CD14-positive monocyte (primary cell): ENCODE measurements at regions not wholly inside any gene's neighbourhood (a gene's known extent, or its start where the extent isn't known, plus 50 kb on each side); places are given as distances from the start of the nearest gene placed in this dataset.

ENCODE experiments used
- DNase-seq, 3 donors: peaks; one replicate each; pipeline ENCODE4 v3.0.0-alpha.2; 2011 to 2022
- H2AFZ ChIP-seq: 2 replicates; pipeline ENCODE4 v1.6.0; 2012; ENCODE audit warnings: mild to moderate bottlenecking, low read depth, low read length, inconsistent platforms; ENCODE audit not compliant: insufficient read depth, poor library complexity, severe bottlenecking
- H3K27ac ChIP-seq, 2 donors: 1 replicate in 1 of 2; 2 replicates in 1 of 2; pipeline ENCODE4 v1.5.1; 2012 to 2013; ENCODE audit warnings: low read length in 2 of 2, control low read depth in 1 of 2, inconsistent platforms in 1 of 2, low read depth in 1 of 2, mild to moderate bottlenecking in 1 of 2
- H3K27me3 ChIP-seq, 2 donors: one replicate each; pipeline versions ENCODE4 v1.6.0 to v1.6.1; 2011 to 2013; ENCODE audit warnings: low read length in 2 of 2; ENCODE audit not compliant: control insufficient read depth in 2 of 2, insufficient read depth in 2 of 2
- H3K36me3 ChIP-seq, 2 donors: replicated peaks in 1 of 2; 1 replicate in 1 of 2; 2 replicates in 1 of 2; pipeline versions ENCODE4 v1.5.1 to v1.6.1; 2012 to 2013; ENCODE audit warnings: low read length in 2 of 2, control low read depth in 1 of 2, inconsistent platforms in 1 of 2, mild to moderate bottlenecking in 1 of 2; ENCODE audit not compliant: insufficient read depth in 2 of 2, control insufficient read depth in 1 of 2
- H3K4me1 ChIP-seq, 2 donors: 1 replicate in 1 of 2; 2 replicates in 1 of 2; pipeline versions ENCODE4 v1.5.1 to v1.6.1; 2012 to 2013; ENCODE audit warnings: low read length in 2 of 2, control low read depth in 1 of 2, inconsistent platforms in 1 of 2, mild to moderate bottlenecking in 1 of 2, moderate library complexity in 1 of 2; ENCODE audit not compliant: insufficient read depth in 2 of 2, control insufficient read depth in 1 of 2
- H3K4me2 ChIP-seq: replicated peaks from 2 replicates; pipeline ENCODE3; 2012; ENCODE audit warnings: low read length, moderate library complexity, mild to moderate bottlenecking; ENCODE audit not compliant: poor library complexity, severe bottlenecking; ENCODE audit errors: extremely low read depth
- H3K4me3 ChIP-seq, 3 experiments: fragments of 200-600 bp in 1 of 3; sonication (generic) in 1 of 3; replicated peaks in 1 of 3; 1 replicate in 2 of 3; 2 replicates in 1 of 3; pipeline ENCODE4 v1.5.1; 2011 to 2013; ENCODE audit warnings: low read length in 3 of 3, mild to moderate bottlenecking in 3 of 3, control low read depth in 2 of 3, low read depth in 2 of 3, inconsistent platforms in 1 of 3, moderate library complexity in 1 of 3
- H3K79me2 ChIP-seq: 2 replicates; pipeline ENCODE4 v1.6.0; 2012; ENCODE audit warnings: mild to moderate bottlenecking, control low read depth, inconsistent platforms, low read length, moderate library complexity; ENCODE audit not compliant: insufficient read depth
- H3K9ac ChIP-seq: 2 replicates; pipeline ENCODE4 v1.6.0; 2017; ENCODE audit warnings: low read length, mild to moderate bottlenecking; ENCODE audit not compliant: insufficient read depth, poor library complexity, severe bottlenecking
- H3K9me3 ChIP-seq, 2 donors: replicated peaks in 1 of 2; 1 replicate in 1 of 2; 2 replicates in 1 of 2; pipeline versions ENCODE4 v1.5.1 to v1.6.1; 2012 to 2013; ENCODE audit warnings: low read length in 2 of 2, control low read depth in 1 of 2; ENCODE audit not compliant: control insufficient read depth in 1 of 2, insufficient read depth in 1 of 2
- H4K20me1 ChIP-seq: 2 replicates; pipeline ENCODE4 v1.6.0; 2012; ENCODE audit warnings: mild to moderate bottlenecking, low read length, control low read depth, moderate library complexity; ENCODE audit not compliant: insufficient read depth
- H3K27ac Mint-ChIP-seq, 7 donors: one replicate each; pipeline ENCODE4 v1.8.0; 2020; ENCODE audit warnings: mild to moderate bottlenecking in 7 of 7, mixed read lengths in 7 of 7, moderate library complexity in 6 of 7, inconsistent platforms in 2 of 7
- H3K27me3 Mint-ChIP-seq, 3 donors: one replicate each; pipeline ENCODE4 v1.8.0; 2021 to 2022; ENCODE audit warnings: low read depth in 3 of 3, mild to moderate bottlenecking in 3 of 3, mixed read lengths in 3 of 3, moderate library complexity in 3 of 3, inconsistent platforms in 1 of 3
- H3K36me3 Mint-ChIP-seq, 2 donors: one replicate each; pipeline ENCODE4 v1.8.0; 2020; ENCODE audit warnings: mixed read lengths in 2 of 2, inconsistent platforms in 1 of 2, mild to moderate bottlenecking in 1 of 2
- H3K4me1 Mint-ChIP-seq: one replicate; pipeline ENCODE4 v1.8.0; 2020; ENCODE audit warnings: mild to moderate bottlenecking, mixed read lengths
- H3K4me3 Mint-ChIP-seq, 2 donors: one replicate each; pipeline ENCODE4 v1.8.0; 2020; ENCODE audit warnings: mild to moderate bottlenecking in 2 of 2, mixed read lengths in 2 of 2, moderate library complexity in 1 of 2
- H3K9me3 Mint-ChIP-seq, 7 donors: one replicate each; pipeline ENCODE4 v1.8.0; 2020 to 2022; ENCODE audit warnings: mixed read lengths in 7 of 7, mild to moderate bottlenecking in 6 of 7, moderate library complexity in 6 of 7, inconsistent platforms in 2 of 7
- WGBS: methylation state at CpG from one replicate; pipeline ENCODE4 v1.1.5; 2013; ENCODE audit warnings: missing lambda C conversion rate; ENCODE audit not compliant: insufficient coverage; 5-methylcytosine and 5-hydroxymethylcytosine counted together
- intact Hi-C, 2 donors: fragments of 100-400 bp; cut with micrococcal nuclease; formaldehyde crosslinking; loops; one replicate each; pipeline versions ENCODE4 v1.15.0 to v1.15.1; 2023
- TF ChIP-seq, protein P1 (sequence below): fragments of 200-600 bp; IDR thresholded peaks from one replicate; pipeline ENCODE4 v1.8.0; 2022; ENCODE audit warnings: antibody characterized with exemption, mild to moderate bottlenecking

DNA sequence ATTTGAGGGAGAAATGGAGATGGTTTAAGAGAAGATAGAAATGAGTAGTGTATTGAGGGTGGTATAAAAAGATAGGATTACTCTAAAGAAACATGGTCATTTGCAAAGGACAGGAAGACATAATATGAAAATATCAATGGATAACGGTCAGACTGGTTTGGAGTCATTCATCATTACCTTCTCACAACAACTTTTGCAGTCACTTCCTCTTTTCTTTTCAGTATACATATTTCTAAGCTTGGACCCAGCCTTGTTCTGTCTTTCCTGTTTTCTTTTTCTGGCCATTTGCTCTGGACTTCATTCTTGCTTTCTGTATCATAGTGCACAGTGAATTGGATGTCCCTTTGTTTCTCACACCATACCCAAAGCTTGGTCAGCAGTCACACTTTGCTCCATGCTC lies 966.5 kb upstream of the TYRP1 start:
- Histone ChIP-seq H4K20me1 (no peaks in the 10 kb centered on the region), H2AFZ (no peak overlapping the region), H3K4me3 (no peak overlapping the region), H3K79me2 (no peaks in the 10 kb centered on the region), H3K4me1 (no peaks in the 10 kb centered on the region), H3K27me3 (no peaks in the 10 kb centered on the region), H3K36me3 (no peaks in the 10 kb centered on the region), H3K9ac (no peak overlapping the region), H3K4me2 (no peak overlapping the region), H3K9me3 (peaks cover 0 to 2% of the 10 kb centered on the region in 2 donors), H3K27ac (no peak overlapping the region)
- Mint-ChIP-seq H3K36me3 (no peaks in the 10 kb centered on the region), H3K4me1 (no peaks in the 10 kb centered on the region), H3K4me3 (no peak overlapping the region), H3K27me3 (no peaks in the 10 kb centered on the region), H3K9me3 (peaks cover 0 to 5% (median 2%) of the 10 kb centered on the region in 7 donors), H3K27ac (no peak overlapping the region)
- DNase-seq = no peak
- TF ChIP-seq, protein P1, sequence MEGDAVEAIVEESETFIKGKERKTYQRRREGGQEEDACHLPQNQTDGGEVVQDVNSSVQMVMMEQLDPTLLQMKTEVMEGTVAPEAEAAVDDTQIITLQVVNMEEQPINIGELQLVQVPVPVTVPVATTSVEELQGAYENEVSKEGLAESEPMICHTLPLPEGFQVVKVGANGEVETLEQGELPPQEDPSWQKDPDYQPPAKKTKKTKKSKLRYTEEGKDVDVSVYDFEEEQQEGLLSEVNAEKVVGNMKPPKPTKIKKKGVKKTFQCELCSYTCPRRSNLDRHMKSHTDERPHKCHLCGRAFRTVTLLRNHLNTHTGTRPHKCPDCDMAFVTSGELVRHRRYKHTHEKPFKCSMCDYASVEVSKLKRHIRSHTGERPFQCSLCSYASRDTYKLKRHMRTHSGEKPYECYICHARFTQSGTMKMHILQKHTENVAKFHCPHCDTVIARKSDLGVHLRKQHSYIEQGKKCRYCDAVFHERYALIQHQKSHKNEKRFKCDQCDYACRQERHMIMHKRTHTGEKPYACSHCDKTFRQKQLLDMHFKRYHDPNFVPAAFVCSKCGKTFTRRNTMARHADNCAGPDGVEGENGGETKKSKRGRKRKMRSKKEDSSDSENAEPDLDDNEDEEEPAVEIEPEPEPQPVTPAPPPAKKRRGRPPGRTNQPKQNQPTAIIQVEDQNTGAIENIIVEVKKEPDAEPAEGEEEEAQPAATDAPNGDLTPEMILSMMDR = no peak
- intact Hi-C loops = no loop called here
- no CpG with 5 or more reads among the region's 1 CpG for WGBS

DNA sequence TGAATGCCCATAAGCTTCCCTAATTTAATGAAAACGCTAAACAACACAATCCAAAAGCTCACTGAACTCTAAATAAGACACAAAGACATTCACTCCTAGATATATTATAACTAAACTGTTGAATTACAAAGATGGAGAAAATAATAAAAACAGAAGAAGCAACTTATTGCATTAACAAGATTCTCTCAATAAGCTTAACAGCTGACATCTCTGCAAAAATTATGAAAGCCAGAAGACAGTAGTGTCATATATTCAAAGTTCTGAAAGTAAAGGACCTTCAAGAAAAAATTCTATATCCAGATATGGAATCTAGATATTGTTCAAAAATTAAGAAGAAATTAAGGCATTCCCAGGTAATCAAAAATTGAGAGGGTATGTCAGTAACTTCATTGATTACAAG lies 957.8 kb upstream of the TYRP1 start:
- H3K4me1 ChIP-seq = no peaks in the 10 kb centered on the region

More for the DNA sequence above, 957.8 kb upstream of the TYRP1 start:
- Histone ChIP-seq H3K27me3 (no peaks in the 10 kb centered on the region), H3K4me3 (no peak overlapping the region), H3K9ac (no peak overlapping the region), H3K36me3 (no peaks in the 10 kb centered on the region), H4K20me1 (no peaks in the 10 kb centered on the region), H3K4me2 (no peak overlapping the region), H2AFZ (no peak overlapping the region), H3K27ac (no peak overlapping the region), H3K9me3 (peaks cover 0 to 9% of the 10 kb centered on the region in 2 donors), H3K79me2 (no peaks in the 10 kb centered on the region)
- WGBS = no CpG with 5 or more reads among the region's 1 CpG
- Mint-ChIP-seq H3K27ac (no peak overlapping the region), H3K4me1 (no peaks in the 10 kb centered on the region), H3K4me3 (no peak overlapping the region), H3K9me3 (peaks cover 1 to 5% (median 2%) of the 10 kb centered on the region in 7 donors), H3K36me3 (no peaks in the 10 kb centered on the region), H3K27me3 (peaks cover 0 to 4% (median 0%) of the 10 kb centered on the region in 3 donors)
- TF ChIP-seq, protein P1 = no peak
- intact Hi-C loops = no loop called here
- DNase-seq = no peak
